H9 (cell line): ENCODE measurements at regions not wholly inside any gene's neighbourhood (a gene's known extent, or its start where the extent isn't known, plus 50 kb on each side); places are given as distances from the start of the nearest gene placed in this dataset.

ENCODE experiments used
- DNase-seq: peaks from one replicate; pipeline ENCODE4 v3.0.0-alpha.2; 2017
- H2AFZ ChIP-seq: one replicate; pipeline ENCODE4 v1.6.1; 2013; ENCODE audit warnings: mild to moderate bottlenecking, low read length, control low read depth, moderate library complexity
- H2AK5ac ChIP-seq: 2 replicates; pipeline ENCODE4 v1.6.1; 2013; ENCODE audit warnings: low read length, control low read depth, mixed read lengths; ENCODE audit not compliant: insufficient read length
- H2BK120ac ChIP-seq: one replicate; pipeline ENCODE4 v1.6.1; 2013; ENCODE audit warnings: low read depth, mild to moderate bottlenecking, low read length, control low read depth, inconsistent platforms; ENCODE audit not compliant: poor library complexity, severe bottlenecking
- H2BK12ac ChIP-seq: 2 replicates; pipeline ENCODE4 v1.6.1; 2013; ENCODE audit warnings: low read length, control low read depth, mixed read lengths, low read depth; ENCODE audit not compliant: insufficient read length
- H2BK15ac ChIP-seq: 2 replicates; pipeline ENCODE4 v1.6.1; 2013; ENCODE audit warnings: low read depth, low read length, control low read depth
- H2BK20ac ChIP-seq: one replicate; pipeline ENCODE4 v1.6.1; 2013; ENCODE audit warnings: low read depth, mild to moderate bottlenecking, low read length, control low read depth, inconsistent platforms; ENCODE audit not compliant: poor library complexity, severe bottlenecking
- H2BK5ac ChIP-seq: 2 replicates; pipeline ENCODE4 v1.6.1; 2013; ENCODE audit warnings: low read length, control low read depth, mixed read lengths; ENCODE audit not compliant: insufficient read length
- H3K14ac ChIP-seq: 2 replicates; pipeline ENCODE4 v1.6.1; 2013; ENCODE audit warnings: low read length, control low read depth; ENCODE audit not compliant: insufficient read depth
- H3K18ac ChIP-seq: 2 replicates; pipeline ENCODE4 v1.6.1; 2013; ENCODE audit warnings: low read depth, mild to moderate bottlenecking, mixed read lengths, low read length, control low read depth; ENCODE audit not compliant: insufficient read length
- H3K23ac ChIP-seq: 2 replicates; pipeline ENCODE4 v1.6.1; 2013; ENCODE audit warnings: low read length, control low read depth, mixed read lengths, low read depth; ENCODE audit not compliant: insufficient read length
- H3K23me2 ChIP-seq: 2 replicates; pipeline ENCODE4 v1.6.1; 2013; ENCODE audit warnings: low read depth, mild to moderate bottlenecking, mixed read lengths, low read length, control low read depth; ENCODE audit not compliant: insufficient read length, poor library complexity, severe bottlenecking
- H3K27ac ChIP-seq: 2 replicates; pipeline ENCODE4 v1.5.1; 2013; ENCODE audit warnings: low read length, control low read depth, mixed read lengths, low read depth; ENCODE audit not compliant: insufficient read length
- H3K27me3 ChIP-seq: 2 replicates; pipeline ENCODE4 v1.6.1; 2013; ENCODE audit warnings: low read length, control low read depth, inconsistent platforms; ENCODE audit not compliant: insufficient read depth
- H3K4ac ChIP-seq: 2 replicates; pipeline ENCODE4 v1.6.1; 2013; ENCODE audit warnings: low read depth, mild to moderate bottlenecking, control low read depth, inconsistent platforms, low read length, moderate library complexity
- H3K4me1 ChIP-seq: 2 replicates; pipeline ENCODE4 v1.6.1; 2013; ENCODE audit warnings: low read length, control low read depth, inconsistent platforms; ENCODE audit not compliant: insufficient read depth
- H3K4me2 ChIP-seq: 2 replicates; pipeline ENCODE4 v1.6.1; 2013; ENCODE audit warnings: low read length, control low read depth, mixed read lengths; ENCODE audit not compliant: insufficient read length, insufficient read depth
- H3K56ac ChIP-seq: 2 replicates; pipeline ENCODE4 v1.6.1; 2013; ENCODE audit warnings: low read depth, mild to moderate bottlenecking, mixed read lengths, low read length, control low read depth; ENCODE audit not compliant: insufficient read length
- H3K79me1 ChIP-seq: 2 replicates; pipeline ENCODE4 v1.6.1; 2013; ENCODE audit warnings: low read depth, mild to moderate bottlenecking, moderate library complexity, low read length, control low read depth, inconsistent platforms; ENCODE audit not compliant: insufficient read depth, poor library complexity, severe bottlenecking
- H3K79me2 ChIP-seq: 2 replicates; pipeline ENCODE4 v1.6.1; 2013; ENCODE audit warnings: low read length, control low read depth, inconsistent platforms; ENCODE audit not compliant: insufficient read depth
- H3K9ac ChIP-seq: 2 replicates; pipeline ENCODE4 v1.6.1; 2013; ENCODE audit warnings: low read length, control low read depth, mixed read lengths; ENCODE audit not compliant: insufficient read length; ENCODE audit errors: extremely low read depth
- H3K9me3 ChIP-seq: one replicate; pipeline ENCODE4 v1.6.1; 2013; ENCODE audit warnings: low read depth, low read length, inconsistent platforms; ENCODE audit not compliant: control insufficient read depth
- H3T11ph ChIP-seq: one replicate; pipeline ENCODE4 v1.6.1; 2013; ENCODE audit warnings: mild to moderate bottlenecking, low read length, control low read depth, inconsistent platforms
- H4K20me1 ChIP-seq: one replicate; pipeline ENCODE4 v1.6.1; 2013; ENCODE audit not compliant: control insufficient read depth, insufficient read length, insufficient read depth
- H4K5ac ChIP-seq: 2 replicates; pipeline ENCODE4 v1.6.1; 2013; ENCODE audit warnings: low read depth, mild to moderate bottlenecking, mixed read lengths, low read length, control low read depth; ENCODE audit not compliant: insufficient read length
- H4K8ac ChIP-seq: replicated peaks from 2 replicates; pipeline ENCODE4 v1.6.1; 2013; ENCODE audit warnings: low read length, control low read depth, mixed read lengths, low read depth; ENCODE audit not compliant: insufficient read length
- H4K91ac ChIP-seq: 2 replicates; pipeline ENCODE4 v1.6.1; 2013; ENCODE audit warnings: low read depth, mild to moderate bottlenecking, moderate library complexity, mixed read lengths, low read length, control low read depth; ENCODE audit not compliant: insufficient read length
- H3K27ac Mint-ChIP-seq, 3 experiments: 2 replicates in 2 of 3; 3 replicates in 1 of 3; pipeline ENCODE4 v1.8.0; 2020 to 2021; ENCODE audit warnings: mixed read lengths in 3 of 3, mild to moderate bottlenecking in 1 of 3, moderate library complexity in 1 of 3
- H3K27me3 Mint-ChIP-seq: 2 replicates; pipeline ENCODE4 v1.8.0; 2021; ENCODE audit warnings: low read depth, mild to moderate bottlenecking, moderate library complexity, mixed read lengths
- H3K36me3 Mint-ChIP-seq, 3 experiments: 2 replicates in 2 of 3; 3 replicates in 1 of 3; pipeline ENCODE4 v1.8.0; 2020 to 2021; ENCODE audit warnings: low read depth in 3 of 3, mixed read lengths in 3 of 3; ENCODE audit not compliant: insufficient read depth in 1 of 3
- H3K4me1 Mint-ChIP-seq, 2 experiments: 2 replicates each; pipeline ENCODE4 v1.8.0; 2020; ENCODE audit warnings: mixed read lengths in 2 of 2
- H3K4me3 Mint-ChIP-seq, 2 experiments: 2 replicates in 1 of 2; 3 replicates in 1 of 2; pipeline ENCODE4 v1.8.0; 2020 to 2021; ENCODE audit warnings: mild to moderate bottlenecking in 2 of 2, mixed read lengths in 2 of 2, moderate library complexity in 1 of 2
- H3K9me3 Mint-ChIP-seq, 2 experiments: 2 replicates in 1 of 2; 3 replicates in 1 of 2; pipeline ENCODE4 v1.8.0; 2020; ENCODE audit warnings: mild to moderate bottlenecking in 2 of 2, mixed read lengths in 2 of 2, moderate library complexity in 1 of 2
- CTCF ChIP-seq: fragments of 200-600 bp; sonication (generic); conservative IDR thresholded peaks from 3 replicates; pipeline ENCODE4 v1.8.0; 2021; ENCODE audit warnings: antibody characterized with exemption, mild to moderate bottlenecking
- WGBS: extraction: QIAGEN DNeasy Blood & Tissue Kit; methylation state at CpG from one replicate; pipeline ENCODE4 v1.1.7; 2013; ENCODE audit warnings: missing lambda C conversion rate, low lambda C conversion rate, mixed read lengths; ENCODE audit not compliant: insufficient read length; ENCODE audit errors: extremely low coverage; 5-methylcytosine and 5-hydroxymethylcytosine counted together

- WGBS: no CpG with 5 or more reads among the region's 2 CpGs
- H2AK5ac ChIP-seq: no peak overlapping the region
- no peaks in the 10 kb centered on the region for H4K20me1 ChIP-seq
- H3K4me1 ChIP-seq: no peaks in the 10 kb centered on the region
- H2BK20ac ChIP-seq: no peak overlapping the region
- H2BK12ac ChIP-seq: no peak overlapping the region
- no peak overlapping the region for H3K9ac ChIP-seq
- no peak overlapping the region for H3T11ph ChIP-seq
- H3K9me3 Mint-ChIP-seq: peaks cover 9 to 13% of the 10 kb centered on the region in 2 experiments
- no peak for DNase-seq
- H4K8ac ChIP-seq: no peak overlapping the region
- H2BK120ac ChIP-seq: no peak overlapping the region
- H3K4me3 Mint-ChIP-seq: no peak overlapping the region
- H4K5ac ChIP-seq: no peak overlapping the region
- no peaks in the 10 kb centered on the region for H3K23me2 ChIP-seq
- no peaks in the 10 kb centered on the region for H3K9me3 ChIP-seq
- H2BK15ac ChIP-seq: no peak overlapping the region
- no peak overlapping the region for H3K4ac ChIP-seq
- no peak overlapping the region for H4K91ac ChIP-seq
- no peak overlapping the region for H3K56ac ChIP-seq
- H2AFZ ChIP-seq: no peak overlapping the region
- no peak overlapping the region for H3K27ac ChIP-seq
- H3K4me2 ChIP-seq: no peak overlapping the region
- peaks cover 1 to 10% (median 2%) of the 10 kb centered on the region in 3 experiments; a peak in 3 of 7 replicates for H3K36me3 Mint-ChIP-seq
- no peaks in the 10 kb centered on the region for H3K27me3 Mint-ChIP-seq
- no peaks in the 10 kb centered on the region for H3K27me3 ChIP-seq
- no peak for TF ChIP-seq CTCF
- H3K4me1 Mint-ChIP-seq: no peaks in the 10 kb centered on the region
- H3K18ac ChIP-seq: no peak overlapping the region
- no peak overlapping the region for H2BK5ac ChIP-seq
- H3K79me1 ChIP-seq: no peaks in the 10 kb centered on the region
- no peak overlapping the region for H3K23ac ChIP-seq
- H3K79me2 ChIP-seq: no peaks in the 10 kb centered on the region
- no peak overlapping the region for H3K14ac ChIP-seq
- H3K27ac Mint-ChIP-seq: no peak overlapping the region
Measured at GRCh38 chr6:103925317-103925716, 934.4 kb downstream of the HACE1 start.
